EL (cell line): ENCODE measurements at regions not wholly inside any gene's neighbourhood (a gene's known extent, or its start where the extent isn't known, plus 50 kb on each side); places are given as distances from the start of the nearest gene placed in this dataset.

Experiments
- DNase-seq: peaks from one replicate; pipeline ENCODE4 v3.0.0-alpha.2; 2016

DNA sequence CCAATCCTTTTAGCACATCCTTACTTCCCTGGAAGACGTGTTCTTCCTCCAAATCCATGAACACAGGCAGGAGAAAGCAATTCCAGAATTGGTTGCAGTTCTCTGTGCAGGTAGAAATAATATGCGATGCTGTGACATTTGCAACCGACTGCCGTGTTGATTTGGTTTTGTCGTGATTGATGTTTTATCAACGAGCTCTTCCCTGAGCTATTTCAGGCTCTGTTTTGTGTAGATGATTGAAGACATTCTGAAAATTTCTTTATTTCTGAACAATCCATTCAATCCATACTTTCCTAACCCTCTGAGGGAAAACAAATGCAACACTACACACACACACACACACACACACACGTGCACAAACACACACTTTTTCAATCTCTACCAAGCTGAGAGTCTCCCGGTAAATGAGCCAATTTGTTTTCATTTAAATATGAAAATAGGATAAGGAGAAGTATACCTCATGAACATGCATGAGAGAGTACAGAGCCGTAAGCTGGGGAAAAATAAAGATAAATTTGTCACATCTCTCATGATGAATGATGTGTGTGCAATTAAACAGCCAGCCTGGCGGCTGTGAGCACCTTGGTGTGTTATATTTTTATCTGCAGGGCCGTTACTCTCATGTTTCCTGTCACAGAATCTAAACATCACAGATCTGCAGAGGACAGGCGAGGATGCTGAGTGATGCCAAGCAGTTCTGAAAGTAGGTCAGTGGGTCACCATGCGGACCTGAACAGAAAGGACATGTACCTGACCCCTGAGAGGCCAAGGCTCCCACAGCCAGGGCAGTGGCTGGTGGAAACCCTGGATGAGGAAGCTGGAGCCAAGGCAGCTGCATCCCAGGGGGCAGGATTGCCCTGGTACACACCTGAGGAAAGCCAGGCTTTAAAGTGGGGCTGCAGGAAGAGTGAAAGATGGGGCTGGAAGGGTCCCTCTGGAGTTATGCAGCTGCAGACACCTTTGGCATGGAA is 64.8 kb downstream of the PDCL3 start:
- DNase-seq = no peak

GRCh38 chr2:100628506-100628905 is 65.7 kb downstream of the PDCL3 start:
- DNase-seq = no peak

GRCh38 chr2:100629309-100629708 is 66.5 kb downstream of the PDCL3 start:
- DNase-seq = no peak

- no peak for DNase-seq
These were observed 67.7 kb downstream of the PDCL3 start for GRCh38 chr2:100630473-100630977.

GRCh38 chr2:100632037-100632436 is 69.2 kb downstream of the PDCL3 start:
- DNase-seq = no peak

- no peak for DNase-seq
These were observed 70.0 kb downstream of the PDCL3 start for GRCh38 chr2:100632759-100633158.

DNA sequence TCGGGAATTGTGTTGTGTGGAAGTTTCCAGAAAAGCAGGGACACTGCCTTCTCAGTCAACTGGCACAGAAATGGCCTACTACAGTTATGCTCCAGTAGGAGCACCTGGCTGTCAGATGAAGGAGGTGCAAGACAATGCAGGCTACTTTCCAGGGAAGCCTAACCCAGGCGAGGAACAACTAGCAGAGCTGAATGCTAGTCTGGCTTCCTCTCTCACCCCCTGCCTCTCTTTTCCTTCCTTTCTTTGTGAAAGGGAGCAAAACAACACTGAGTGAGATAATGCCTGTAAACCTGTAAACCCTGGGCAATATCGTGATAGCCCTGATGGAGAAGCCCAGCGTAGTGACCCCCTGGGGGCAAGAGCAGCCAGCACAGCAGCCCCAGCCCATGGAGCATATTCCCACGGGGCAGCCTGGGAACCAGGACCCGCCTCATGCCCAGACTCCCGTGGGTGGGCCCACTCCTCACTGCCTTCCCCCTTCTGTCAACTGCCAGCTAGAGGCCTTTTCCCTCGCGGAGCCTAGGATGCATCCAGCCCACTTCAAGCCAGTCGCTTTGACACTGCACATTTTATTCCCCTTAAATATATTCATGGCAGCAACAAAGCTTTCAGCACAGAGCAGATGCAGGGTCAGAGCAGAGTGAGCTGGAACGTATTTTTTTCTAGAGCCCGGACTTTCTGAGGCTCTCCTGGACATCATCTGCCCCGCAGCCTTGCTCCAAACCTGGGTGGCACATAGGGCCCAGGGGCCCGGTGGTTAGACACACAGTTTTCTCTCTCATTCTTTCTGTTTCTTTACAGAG is 77.0 kb downstream of the PDCL3 start:
- no peak for DNase-seq

- no peak for DNase-seq
These were observed 77.8 kb downstream of the PDCL3 start for GRCh38 chr2:100640431-100641124.

DNA sequence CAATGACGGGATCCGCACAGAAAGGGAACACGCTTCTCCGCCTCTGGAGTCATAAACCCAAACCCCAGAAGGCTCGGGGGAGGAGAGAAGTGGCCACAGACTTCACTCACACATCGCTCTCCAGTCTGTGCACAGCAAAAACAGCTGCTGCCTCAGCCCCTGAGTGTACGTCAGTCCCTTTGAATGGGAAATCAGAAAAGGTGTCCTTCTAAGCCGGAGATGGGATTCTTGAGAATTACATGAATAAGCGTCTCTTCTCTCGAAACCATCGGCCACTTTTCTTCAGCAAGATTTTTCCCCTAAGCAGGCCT is 78.3 kb downstream of the PDCL3 start:
- DNase-seq = no peak

GRCh38 chr2:100642425-100642824 is 79.6 kb downstream of the PDCL3 start:
- DNase-seq = no peak

- no peak for DNase-seq
These were observed 80.7 kb downstream of the PDCL3 start for GRCh38 chr2:100643467-100643866.

DNA sequence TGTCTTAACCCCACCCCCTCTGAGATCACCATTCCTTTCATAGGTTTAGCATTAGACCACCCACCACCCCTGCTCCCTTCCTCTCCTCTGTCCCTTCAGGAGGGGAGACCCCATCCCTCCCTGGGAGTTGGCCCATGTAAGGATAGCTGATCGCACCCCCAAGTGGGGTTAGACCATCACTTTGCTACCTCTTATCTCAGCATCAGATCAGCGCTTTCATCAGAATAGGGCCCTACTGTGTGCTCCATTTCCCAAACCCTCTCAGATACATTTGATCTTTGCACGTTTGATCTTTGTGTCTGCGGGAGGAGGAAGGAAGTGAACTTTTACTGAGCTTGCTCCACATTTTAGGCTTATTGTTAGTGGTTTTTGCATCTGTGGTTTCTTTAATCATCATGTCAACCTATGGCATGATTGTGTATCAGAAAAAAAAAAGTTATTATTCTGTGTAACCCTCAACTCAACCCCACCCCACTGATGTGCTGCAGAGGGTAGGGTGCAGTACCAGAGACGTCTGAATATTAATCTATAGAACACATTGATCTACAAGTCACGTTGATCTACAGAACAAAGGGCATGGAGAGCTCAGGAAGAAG is 81.2 kb downstream of the PDCL3 start:
- no peak for DNase-seq

GRCh38 chr2:100645695-100646429 is 83.1 kb downstream of the PDCL3 start:
- no peak for DNase-seq

GRCh38 chr2:100647709-100648108 is 84.9 kb downstream of the PDCL3 start:
- no peak for DNase-seq

DNA sequence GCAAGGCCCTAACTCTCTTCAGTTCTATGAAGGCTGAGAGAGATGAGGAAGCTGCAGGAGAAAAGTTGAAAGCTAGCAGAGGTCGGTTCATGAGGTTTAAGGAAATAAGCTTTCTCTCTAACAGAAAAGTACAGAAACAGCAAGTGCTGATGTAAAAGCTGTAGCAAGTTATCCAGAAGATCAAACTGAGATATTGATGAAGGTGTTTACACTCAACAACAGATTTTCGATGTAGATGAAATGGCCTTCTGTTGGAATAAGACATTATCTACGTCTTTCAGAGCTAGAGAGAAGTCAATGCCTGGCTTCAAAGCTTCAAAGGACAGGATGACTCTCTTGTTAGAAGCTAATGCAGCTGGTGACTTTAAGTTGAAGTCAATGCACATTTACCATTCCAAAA is 87.4 kb downstream of the PDCL3 start:
- DNase-seq = no peak

- no peak for DNase-seq
These were observed 90.7 kb downstream of the PDCL3 start for GRCh38 chr2:100653449-100654035.

DNA sequence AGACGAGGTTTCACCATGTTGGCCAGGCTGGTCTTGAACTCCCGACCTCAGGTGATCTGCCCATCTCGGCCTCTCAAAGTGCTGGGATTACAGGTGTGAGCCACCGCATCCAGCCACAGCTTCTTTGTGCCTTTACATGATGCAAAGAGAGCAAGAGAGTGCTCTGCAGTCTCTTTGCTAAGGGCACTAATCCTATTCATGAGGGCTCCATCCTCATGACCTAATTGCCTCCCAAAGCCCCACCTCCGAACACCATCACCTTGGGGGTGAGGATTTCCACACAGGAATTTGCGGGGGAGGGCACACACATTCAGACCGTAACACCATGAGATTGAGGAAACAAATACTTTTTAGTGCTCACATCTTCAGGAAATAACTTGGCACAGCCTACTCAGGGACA is 91.8 kb downstream of the PDCL3 start:
- no peak for DNase-seq

DNA sequence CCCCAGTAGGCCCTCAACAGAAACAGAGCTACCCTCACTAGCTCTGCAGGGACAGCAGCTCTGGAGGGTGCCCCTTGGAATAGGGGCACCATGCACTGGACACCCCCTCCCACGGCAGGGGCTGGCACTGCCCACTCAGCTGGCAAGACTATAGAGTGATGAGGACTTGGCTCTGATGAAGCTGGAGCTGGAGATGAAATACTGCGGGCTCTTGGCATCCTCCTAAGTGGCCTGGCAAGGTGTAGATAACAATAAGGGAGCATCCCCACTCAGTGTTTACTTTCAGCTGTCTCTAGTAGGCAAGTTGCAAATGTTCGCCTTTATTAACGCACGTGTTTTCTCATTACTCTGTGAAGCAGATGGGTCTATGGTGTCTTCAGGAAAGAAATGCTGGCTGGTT is 92.7 kb downstream of the PDCL3 start:
- DNase-seq = no peak

DNA sequence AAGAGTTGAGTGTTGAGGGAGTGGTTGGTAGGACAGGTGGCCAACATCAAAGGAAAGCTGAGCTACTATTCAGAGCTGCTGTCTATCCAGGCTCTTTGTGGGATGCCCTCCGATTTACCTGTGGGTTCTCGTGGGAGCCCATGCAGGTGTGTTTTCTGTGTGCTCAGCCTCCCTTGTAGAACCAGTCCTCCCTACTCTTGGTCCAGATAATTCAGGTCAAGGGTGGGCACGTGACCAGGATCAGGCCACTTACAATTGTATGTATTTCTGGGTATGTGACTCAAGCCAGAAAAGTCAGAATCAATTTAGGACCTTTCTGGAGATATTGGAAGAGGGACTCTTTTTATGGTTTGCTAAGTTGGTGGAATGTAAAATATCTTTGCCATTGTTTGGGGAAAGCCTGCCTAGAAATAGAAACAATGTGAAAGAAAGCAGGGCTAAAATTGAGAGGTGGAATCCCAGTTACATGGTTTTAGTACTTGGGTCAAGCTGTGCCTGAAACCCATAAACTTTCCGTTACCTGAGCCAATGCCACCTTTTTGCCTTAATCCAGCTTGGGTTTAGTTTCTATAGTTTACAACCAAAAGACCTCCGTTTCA is 93.2 kb downstream of the PDCL3 start:
- DNase-seq = no peak

DNA sequence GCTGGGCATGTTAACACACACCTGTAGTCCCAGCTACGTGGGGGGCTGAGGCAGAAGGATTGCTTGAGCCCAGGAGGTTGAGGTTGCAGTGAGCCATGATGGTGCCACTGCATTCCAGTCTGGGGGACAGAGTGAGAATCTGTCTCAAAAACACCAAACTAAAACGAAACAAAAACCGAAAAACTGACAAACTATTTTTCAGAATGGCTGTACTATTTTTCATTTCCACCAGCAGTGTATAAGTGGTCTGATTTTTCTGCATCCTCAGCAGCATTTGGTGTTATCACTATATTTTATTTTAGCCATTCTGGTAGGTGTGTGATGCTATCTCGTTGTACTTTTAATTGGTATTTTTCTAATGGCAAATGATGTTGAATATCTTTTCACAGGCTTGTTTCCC is 95.2 kb downstream of the PDCL3 start:
- no peak for DNase-seq

- DNase-seq = no peak
These were observed 98.2 kb downstream of the PDCL3 start for GRCh38 chr2:100660851-100661584.
